Fibroblast of lung (primary cell): ENCODE measurements at regions not wholly inside any gene's neighbourhood (a gene's known extent, or its start where the extent isn't known, plus 50 kb on each side); places are given as distances from the start of the nearest gene placed in this dataset.

Experiments used
- EZH2 ChIP-seq: IDR thresholded peaks from 2 replicates; pipeline ENCODE4 v1.5.1; 2012; ENCODE audit warnings: low read length, control low read depth, mild to moderate bottlenecking; ENCODE audit errors: missing control alignments
- TF ChIP-seq, protein P1 (sequence below), 2 donors: IDR thresholded peaks in 1 of 2; conservative IDR thresholded peaks in 1 of 2; 1 replicate in 1 of 2; 2 replicates in 1 of 2; pipeline ENCODE4 v1.5.1; 2011 to 2012; ENCODE audit warnings: low read length in 2 of 2, control low read depth in 1 of 2, inconsistent platforms in 1 of 2, low read depth in 1 of 2, mild to moderate bottlenecking in 1 of 2

DNA sequence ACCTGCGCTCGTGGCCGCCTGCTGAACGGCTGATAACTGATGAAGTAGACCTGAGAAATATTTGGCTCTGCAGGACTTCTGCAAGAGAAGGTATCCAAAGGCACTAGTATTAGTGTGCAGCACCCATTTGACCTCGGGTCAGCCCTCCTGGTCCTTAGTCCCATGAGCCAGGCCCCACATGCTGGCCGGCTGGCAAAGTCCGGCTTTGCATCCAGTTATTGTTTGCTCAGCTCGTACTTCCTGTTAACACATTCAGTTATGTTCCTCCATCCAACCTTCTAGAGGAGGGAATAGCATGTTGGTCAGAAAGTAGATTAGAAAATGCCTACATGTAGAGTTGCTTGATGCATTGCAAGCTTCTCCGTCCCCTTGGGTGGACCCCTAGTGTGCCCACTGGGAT is 385.7 kb upstream of the RGMA start:
- TF ChIP-seq, protein P1, sequence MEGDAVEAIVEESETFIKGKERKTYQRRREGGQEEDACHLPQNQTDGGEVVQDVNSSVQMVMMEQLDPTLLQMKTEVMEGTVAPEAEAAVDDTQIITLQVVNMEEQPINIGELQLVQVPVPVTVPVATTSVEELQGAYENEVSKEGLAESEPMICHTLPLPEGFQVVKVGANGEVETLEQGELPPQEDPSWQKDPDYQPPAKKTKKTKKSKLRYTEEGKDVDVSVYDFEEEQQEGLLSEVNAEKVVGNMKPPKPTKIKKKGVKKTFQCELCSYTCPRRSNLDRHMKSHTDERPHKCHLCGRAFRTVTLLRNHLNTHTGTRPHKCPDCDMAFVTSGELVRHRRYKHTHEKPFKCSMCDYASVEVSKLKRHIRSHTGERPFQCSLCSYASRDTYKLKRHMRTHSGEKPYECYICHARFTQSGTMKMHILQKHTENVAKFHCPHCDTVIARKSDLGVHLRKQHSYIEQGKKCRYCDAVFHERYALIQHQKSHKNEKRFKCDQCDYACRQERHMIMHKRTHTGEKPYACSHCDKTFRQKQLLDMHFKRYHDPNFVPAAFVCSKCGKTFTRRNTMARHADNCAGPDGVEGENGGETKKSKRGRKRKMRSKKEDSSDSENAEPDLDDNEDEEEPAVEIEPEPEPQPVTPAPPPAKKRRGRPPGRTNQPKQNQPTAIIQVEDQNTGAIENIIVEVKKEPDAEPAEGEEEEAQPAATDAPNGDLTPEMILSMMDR (conservative IDR thresholded peaks at IDR 0.05 in 1 of 2, IDR thresholded peaks at IDR 0.05 in 1 of 2; ENCODE audit: low read depth in 1 of 2, low read length in 2 of 2): no peak
- TF ChIP-seq EZH2: no peak
